SK-N-SH (cell line): ENCODE measurements at regions not wholly inside any gene's neighbourhood (a gene's known extent, or its start where the extent isn't known, plus 50 kb on each side); places are given as distances from the start of the nearest gene placed in this dataset.

Source experiments
- CTCF ChIA-PET: fragments of 300-600, 350-600 bp; formaldehyde crosslinking; extraction: SDS; loops from one replicate; lab custom pipeline; 2021; lab: Yijun Ruan, JAX
- POLR2A ChIA-PET: fragments of 350-600 bp; sonication (Branson Sonifier 250); formaldehyde crosslinking; extraction: SDS; loops from one replicate; lab custom pipeline; 2020; ENCODE audit warnings: antibody characterized with exemption, inconsistent platforms; lab: Yijun Ruan, JAX
- DNase-seq: peaks from one replicate; pipeline ENCODE4 v3.0.0; 2012
- H2AFZ ChIP-seq: fragments of 200-600 bp; sonication (generic); 2 replicates; pipeline ENCODE4 v1.8.1; 2016; ENCODE audit warnings: antibody characterized with exemption, mild to moderate bottlenecking, low read depth
- H3F3A ChIP-seq: fragments of 200-600 bp; sonication (generic); replicated peaks from 2 replicates; pipeline ENCODE3; 2016; ENCODE audit warnings: antibody characterized with exemption, mild to moderate bottlenecking; ENCODE audit not compliant: insufficient read depth
- H3K27ac ChIP-seq, 2 experiments: fragments of 200-500 bp in 1 of 2; fragments of 200-600 bp in 1 of 2; sonication (Bioruptor generic) in 1 of 2; sonication (generic), shearing (Covaris generic) in 1 of 2; 2 replicates each; pipeline versions ENCODE4 v1.5.1 to v1.6.1; 2014 to 2016; ENCODE audit warnings: low read depth in 2 of 2, inconsistent platforms in 1 of 2, low read length in 1 of 2, mild to moderate bottlenecking in 1 of 2, mixed read lengths in 1 of 2
- H3K27me3 ChIP-seq: fragments of 200-600 bp; sonication (generic), shearing (Covaris generic); 2 replicates; pipeline ENCODE4 v1.6.1; 2016; ENCODE audit warnings: mixed run types; ENCODE audit not compliant: insufficient read depth
- H3K36me3 ChIP-seq, 2 experiments: fragments of 200-500 bp in 1 of 2; fragments of 200-600 bp in 1 of 2; sonication (Bioruptor generic) in 1 of 2; sonication (generic) in 1 of 2; replicated peaks in 1 of 2; 2 replicates each; pipeline versions ENCODE3 to v1.5.1; 2014 to 2016; ENCODE audit warnings: low read length in 1 of 2, mild to moderate bottlenecking in 1 of 2; ENCODE audit not compliant: insufficient read depth in 2 of 2, control insufficient read depth in 1 of 2
- H3K4me1 ChIP-seq, 2 experiments: fragments of 200-500 bp in 1 of 2; fragments of 200-600 bp in 1 of 2; sonication (Bioruptor generic) in 1 of 2; sonication (generic), shearing (Covaris generic) in 1 of 2; 2 replicates each; pipeline versions ENCODE4 v1.5.1 to v1.6.1; 2014 to 2016; ENCODE audit warnings: low read depth in 1 of 2, low read length in 1 of 2, mixed run types in 1 of 2; ENCODE audit not compliant: insufficient read depth in 2 of 2, control insufficient read depth in 1 of 2
- H3K4me2 ChIP-seq: fragments of 200-600 bp; sonication (generic), shearing (Covaris generic); 2 replicates; pipeline ENCODE4 v1.6.1; 2017; ENCODE audit warnings: mixed run types
- H3K4me3 ChIP-seq, 2 experiments: fragments of 200-500 bp in 1 of 2; fragments of 200-600 bp in 1 of 2; sonication (Bioruptor generic) in 1 of 2; sonication (generic), shearing (Covaris generic) in 1 of 2; 2 replicates each; pipeline versions ENCODE4 v1.5.1 to v1.8.1; 2014 to 2016; ENCODE audit warnings: low read depth in 2 of 2, inconsistent platforms in 1 of 2, low read length in 1 of 2, mild to moderate bottlenecking in 1 of 2, mixed read lengths in 1 of 2, moderate library complexity in 1 of 2
- H3K79me2 ChIP-seq: fragments of 200-600 bp; sonication (generic); 2 replicates; pipeline ENCODE4 v1.8.1; 2017; ENCODE audit warnings: mild to moderate bottlenecking; ENCODE audit not compliant: insufficient read depth
- H3K9ac ChIP-seq: fragments of 200-600 bp; sonication (generic); 2 replicates; pipeline ENCODE4 v1.6.1; 2017; ENCODE audit warnings: mixed run types
- H3K9me2 ChIP-seq: fragments of 200-600 bp; sonication (generic); 2 replicates; pipeline ENCODE4 v1.6.1; 2017; ENCODE audit warnings: mixed run types
- H3K9me3 ChIP-seq: fragments of 200-600 bp; sonication (generic); 2 replicates; pipeline ENCODE4 v1.6.1; 2017; ENCODE audit warnings: mixed run types, mild to moderate bottlenecking, moderate library complexity
- H4K20me1 ChIP-seq: fragments of 200-600 bp; sonication (generic); 2 replicates; pipeline ENCODE4 v1.6.1; 2017; ENCODE audit warnings: mild to moderate bottlenecking, mixed run types; ENCODE audit not compliant: insufficient read depth
- ELF1 ChIP-seq: IDR thresholded peaks from 2 replicates; pipeline ENCODE4 v1.4.0; 2012
- EP300 ChIP-seq, 2 experiments: IDR thresholded peaks; 2 replicates each; pipeline versions ENCODE4 v1.4.0 to v1.6.1; 2012; ENCODE audit warnings: borderline replicate concordance in 1 of 2, low read depth in 1 of 2, low read length in 1 of 2
- FOSL2 ChIP-seq: IDR thresholded peaks from 2 replicates; pipeline ENCODE4 v1.4.0; 2012; ENCODE audit warnings: low read depth, mild to moderate bottlenecking, moderate library complexity, borderline replicate concordance
- FOXJ3 ChIP-seq: sonication (generic); formaldehyde crosslinking; IDR thresholded peaks from 2 replicates; pipeline ENCODE4 v1.5.1; 2020; ENCODE audit warnings: mild to moderate bottlenecking, missing genetic modification reagents
- GATA2 ChIP-seq: sonication (generic); formaldehyde crosslinking; IDR thresholded peaks from 2 replicates; pipeline ENCODE4 v1.5.0; 2020; ENCODE audit warnings: mild to moderate bottlenecking, missing genetic modification reagents
- MXI1 ChIP-seq: IDR thresholded peaks from 2 replicates; pipeline ENCODE4 v1.6.1; 2012; ENCODE audit warnings: mild to moderate bottlenecking, low read depth, low read length, improper control_type of control experiment
- POLR2AphosphoS5 ChIP-seq: IDR thresholded peaks from 2 replicates; pipeline ENCODE4 v1.6.1; 2012; ENCODE audit warnings: low read depth, low read length
- RAD21 ChIP-seq: IDR thresholded peaks from 2 replicates; pipeline ENCODE4 v1.6.1; 2012; ENCODE audit warnings: mild to moderate bottlenecking, low read length
- RFX5 ChIP-seq: IDR thresholded peaks from 2 replicates; pipeline ENCODE4 v1.6.1; 2012; ENCODE audit warnings: mild to moderate bottlenecking, improper control_type of control experiment, low read length
- RXRA ChIP-seq: IDR thresholded peaks from 2 replicates; pipeline ENCODE4 v1.4.0; 2012; ENCODE audit warnings: low read depth, mild to moderate bottlenecking, borderline replicate concordance
- TCF12 ChIP-seq: IDR thresholded peaks from 2 replicates; pipeline ENCODE4 v1.4.0; 2012
- TEAD4 ChIP-seq: IDR thresholded peaks from 2 replicates; pipeline ENCODE4 v1.4.0; 2012; ENCODE audit warnings: mild to moderate bottlenecking, borderline replicate concordance; ENCODE audit not compliant: insufficient read depth
- ZBTB33 ChIP-seq: IDR thresholded peaks from 2 replicates; pipeline ENCODE4 v1.4.0; 2012; ENCODE audit warnings: low read depth, borderline replicate concordance
- WGBS: methylation state at CpG from one replicate; pipeline ENCODE4 v1.1.6; 2017; ENCODE audit warnings: low lambda C conversion rate; 5-methylcytosine and 5-hydroxymethylcytosine counted together
- TF ChIP-seq, protein P1 (sequence below): fragments of 200-600 bp; sonication (generic); IDR thresholded peaks from 2 replicates; pipeline ENCODE4 v1.6.1; 2017; ENCODE audit warnings: antibody characterized with exemption, mild to moderate bottlenecking, moderate library complexity
- TF ChIP-seq, protein P2 (sequence below): IDR thresholded peaks from 2 replicates; pipeline ENCODE4; 2012
- TF ChIP-seq, protein P3 (sequence below): fragments of 150-350 bp; IDR thresholded peaks from 2 replicates; pipeline ENCODE4 v1.6.1; 2016; ENCODE audit warnings: mild to moderate bottlenecking, low read depth, low read length

GRCh38 chr3:94522488-94522887 is 459.6 kb downstream of the NSUN3 start:
- TF ChIP-seq, protein P1, sequence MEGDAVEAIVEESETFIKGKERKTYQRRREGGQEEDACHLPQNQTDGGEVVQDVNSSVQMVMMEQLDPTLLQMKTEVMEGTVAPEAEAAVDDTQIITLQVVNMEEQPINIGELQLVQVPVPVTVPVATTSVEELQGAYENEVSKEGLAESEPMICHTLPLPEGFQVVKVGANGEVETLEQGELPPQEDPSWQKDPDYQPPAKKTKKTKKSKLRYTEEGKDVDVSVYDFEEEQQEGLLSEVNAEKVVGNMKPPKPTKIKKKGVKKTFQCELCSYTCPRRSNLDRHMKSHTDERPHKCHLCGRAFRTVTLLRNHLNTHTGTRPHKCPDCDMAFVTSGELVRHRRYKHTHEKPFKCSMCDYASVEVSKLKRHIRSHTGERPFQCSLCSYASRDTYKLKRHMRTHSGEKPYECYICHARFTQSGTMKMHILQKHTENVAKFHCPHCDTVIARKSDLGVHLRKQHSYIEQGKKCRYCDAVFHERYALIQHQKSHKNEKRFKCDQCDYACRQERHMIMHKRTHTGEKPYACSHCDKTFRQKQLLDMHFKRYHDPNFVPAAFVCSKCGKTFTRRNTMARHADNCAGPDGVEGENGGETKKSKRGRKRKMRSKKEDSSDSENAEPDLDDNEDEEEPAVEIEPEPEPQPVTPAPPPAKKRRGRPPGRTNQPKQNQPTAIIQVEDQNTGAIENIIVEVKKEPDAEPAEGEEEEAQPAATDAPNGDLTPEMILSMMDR = peak; percentile 29; the same call in 1 of the 2 replicates
- TF ChIP-seq EP300 (IDR thresholded peaks at IDR 0.05; ENCODE audit: borderline replicate concordance in 1 of 2, low read depth in 1 of 2, low read length in 1 of 2) (no peak), RAD21 (peak; percentile 46)
- TF ChIP-seq, protein P2, sequence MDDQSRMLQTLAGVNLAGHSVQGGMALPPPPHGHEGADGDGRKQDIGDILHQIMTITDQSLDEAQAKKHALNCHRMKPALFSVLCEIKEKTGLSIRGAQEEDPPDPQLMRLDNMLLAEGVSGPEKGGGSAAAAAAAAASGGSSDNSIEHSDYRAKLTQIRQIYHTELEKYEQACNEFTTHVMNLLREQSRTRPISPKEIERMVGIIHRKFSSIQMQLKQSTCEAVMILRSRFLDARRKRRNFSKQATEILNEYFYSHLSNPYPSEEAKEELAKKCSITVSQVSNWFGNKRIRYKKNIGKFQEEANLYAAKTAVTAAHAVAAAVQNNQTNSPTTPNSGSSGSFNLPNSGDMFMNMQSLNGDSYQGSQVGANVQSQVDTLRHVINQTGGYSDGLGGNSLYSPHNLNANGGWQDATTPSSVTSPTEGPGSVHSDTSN = no peak
- CTCF ChIA-PET = interaction anchor here (1.0 to 1.6 kb wide), 2 partner anchors 11 to 16 kb away, joined by 3 to 5 read pairs; no protein-coding TSS in a partner anchor
- Histone ChIP-seq H3K36me3 (no peaks in the 10 kb centered on the region), H3K79me2 (no peaks in the 10 kb centered on the region), H3K9me2 (no peaks in the 10 kb centered on the region), H3K4me3 (no peak overlapping the region), H2AFZ (no peak overlapping the region), H3K9ac (no peak overlapping the region), H3K4me2 (no peak overlapping the region), H3K9me3 (no peaks in the 10 kb centered on the region), H4K20me1 (no peaks in the 10 kb centered on the region), H3K4me1 (no peaks in the 10 kb centered on the region; a peak in 1 of 4 replicates), H3K27me3 (no peaks in the 10 kb centered on the region), H3K27ac (no peak overlapping the region), H3F3A (no peaks in the 10 kb centered on the region)
- POLR2A ChIA-PET = no interaction called here
- DNase-seq = no peak

GRCh38 chr3:94524102-94524919 is 461.4 kb downstream of the NSUN3 start:
- H3K9ac ChIP-seq = no peak overlapping the region
- no peaks in the 10 kb centered on the region for H3F3A ChIP-seq
- H3K4me3 ChIP-seq = no peak overlapping the region
- H3K27ac ChIP-seq = no peak overlapping the region
- no peaks in the 10 kb centered on the region for H3K27me3 ChIP-seq
- 50% methylated on average over 9 of the region's 9 CpGs for WGBS
- H2AFZ ChIP-seq = no peak overlapping the region
- H3K9me3 ChIP-seq = no peaks in the 10 kb centered on the region
- H3K4me1 ChIP-seq = no peaks in the 10 kb centered on the region; a peak in 1 of 4 replicates
- H3K9me2 ChIP-seq = no peaks in the 10 kb centered on the region
- POLR2A ChIA-PET = no interaction called here
- DNase-seq = no peak
- no peaks in the 10 kb centered on the region for H4K20me1 ChIP-seq
- H3K36me3 ChIP-seq = no peaks in the 10 kb centered on the region
- no peaks in the 10 kb centered on the region for H3K79me2 ChIP-seq
- H3K4me2 ChIP-seq = no peak overlapping the region
- CTCF ChIA-PET = interaction anchor here (0.6 to 1.2 kb wide), 3 partner anchors 221 to 967 kb away, joined by 3 to 5 read pairs (median 3); no protein-coding TSS in a partner anchor
- TF ChIP-seq ELF1 (no peak), TEAD4 (no peak), MXI1 (no peak), POLR2AphosphoS5 (no peak), FOXJ3 (CRISPR knock-in tag) (no peak), TCF12 (no peak), FOSL2 (no peak), ZBTB33 (no peak), RFX5 (no peak), RXRA (no peak), GATA2 (no peak), EP300 (IDR thresholded peaks at IDR 0.05; ENCODE audit: borderline replicate concordance in 1 of 2, low read depth in 1 of 2, low read length in 1 of 2) (no peak), RAD21 (no peak)
- TF ChIP-seq, protein P1 = no peak
- TF ChIP-seq, protein P3, sequence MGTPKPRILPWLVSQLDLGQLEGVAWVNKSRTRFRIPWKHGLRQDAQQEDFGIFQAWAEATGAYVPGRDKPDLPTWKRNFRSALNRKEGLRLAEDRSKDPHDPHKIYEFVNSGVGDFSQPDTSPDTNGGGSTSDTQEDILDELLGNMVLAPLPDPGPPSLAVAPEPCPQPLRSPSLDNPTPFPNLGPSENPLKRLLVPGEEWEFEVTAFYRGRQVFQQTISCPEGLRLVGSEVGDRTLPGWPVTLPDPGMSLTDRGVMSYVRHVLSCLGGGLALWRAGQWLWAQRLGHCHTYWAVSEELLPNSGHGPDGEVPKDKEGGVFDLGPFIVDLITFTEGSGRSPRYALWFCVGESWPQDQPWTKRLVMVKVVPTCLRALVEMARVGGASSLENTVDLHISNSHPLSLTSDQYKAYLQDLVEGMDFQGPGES = no peak
